Activated CD4-positive, alpha-beta T cell treated with anti-CD3 and anti-CD28 coated beads, Interleukin-2, Interleukin-4, amounts not matched to agents 100 ng/mL and 50 ng/mL, durations not matched to agents 16 hours and 8 hours (primary cell): ENCODE measurements at regions not wholly inside any gene's neighbourhood (a gene's known extent, or its start where the extent isn't known, plus 50 kb on each side); places are given as distances from the start of the nearest gene placed in this dataset.
"Not testable (repeated sequence)": the region's sequence is repeated elsewhere in the genome, so short reads cannot be mapped to it uniquely, and the experiment has no call there.

Source experiments
- DNase-seq: peaks from one replicate; pipeline ENCODE4 v3.0.0-alpha.2; 2020; ENCODE audit warnings: low spot score

GRCh38 chr3:98644168-98644567, 50.8 kb upstream of the CPOX start:
- DNase-seq = no peak

GRCh38 chr3:98645039-98645438, 51.6 kb upstream of the CPOX start:
- DNase-seq = no peak

GRCh38 chr3:98646680-98647079, 53.3 kb upstream of the CPOX start:
- DNase-seq = no peak

- DNase-seq = no peak
These were observed 53.8 kb upstream of the CPOX start for GRCh38 chr3:98647197-98647596.

- DNase-seq = no peak
These were observed 57.8 kb upstream of the CPOX start for GRCh38 chr3:98650971-98651779.

- DNase-seq = no peak
These were observed 58.3 kb upstream of the CPOX start for GRCh38 chr3:98651780-98652077.

GRCh38 chr3:98655666-98656065, 62.3 kb upstream of the CPOX start:
- no peak for DNase-seq

- peak; percentile 25 for DNase-seq
These were observed 64.0 kb upstream of the CPOX start for GRCh38 chr3:98657457-98657856.

GRCh38 chr3:98662699-98663098, 69.3 kb upstream of the CPOX start:
- DNase-seq = no peak

- no peak for DNase-seq
These were observed 76.6 kb upstream of the CPOX start for GRCh38 chr3:98670020-98670419.

- no peak for DNase-seq
These were observed 83.2 kb upstream of the ST3GAL6 start for GRCh38 chr3:98679986-98680385.

- no peak for DNase-seq
These were observed 82.4 kb upstream of the ST3GAL6 start for GRCh38 chr3:98680723-98681122.

- no peak for DNase-seq
These were observed 81.7 kb upstream of the ST3GAL6 start for GRCh38 chr3:98681486-98681885.

GRCh38 chr3:98682391-98682790, 80.7 kb upstream of the ST3GAL6 start:
- DNase-seq = not testable (repeated sequence)

- no peak for DNase-seq
These were observed 74.8 kb upstream of the ST3GAL6 start for GRCh38 chr3:98688363-98688762.

- DNase-seq = no peak
These were observed 72.3 kb upstream of the ST3GAL6 start for GRCh38 chr3:98690876-98691275.

- DNase-seq = no peak
These were observed 71.2 kb upstream of the ST3GAL6 start for GRCh38 chr3:98691897-98692296.

GRCh38 chr3:98692787-98693473, 70.2 kb upstream of the ST3GAL6 start:
- no peak for DNase-seq

- no peak for DNase-seq
These were observed 67.3 kb upstream of the ST3GAL6 start for GRCh38 chr3:98695796-98696195.

GRCh38 chr3:98696296-98696695, 66.8 kb upstream of the ST3GAL6 start:
- not testable (repeated sequence) for DNase-seq

- no peak for DNase-seq
These were observed 65.9 kb upstream of the ST3GAL6 start for GRCh38 chr3:98697225-98697624.

- DNase-seq = no peak
These were observed 64.0 kb upstream of the ST3GAL6 start for GRCh38 chr3:98699132-98699531.

GRCh38 chr3:98701071-98701675, 62.0 kb upstream of the ST3GAL6 start:
- no peak for DNase-seq
